ENCODE measurements at regions not wholly inside any gene's neighbourhood (a gene's known extent, or its start where the extent isn't known, plus 50 kb on each side); places are given as distances from the start of the nearest gene placed in this dataset.

- no peak for TF ChIP-seq TSHZ2 (CRISPR knock-in tag; IDR thresholded peaks at IDR 0.05)
- TF ChIP-seq CSRNP3 (CRISPR knock-in tag; IDR thresholded peaks at IDR 0.05), result no peak
- TF ChIP-seq PATZ1 (CRISPR knock-in tag; IDR thresholded peaks at IDR 0.05; ENCODE audit: borderline replicate concordance), result no peak
- no peak for TF ChIP-seq SNAI2 (CRISPR knock-in tag; IDR thresholded peaks at IDR 0.05)
- TF ChIP-seq ISL1 (CRISPR knock-in tag; IDR thresholded peaks at IDR 0.05), result no peak
These were observed 349.4 kb downstream of the RFC3 start (continued) for GRCh38 chr13:34167347-34167746.

GRCh38 chr13:34172048-34172447, 354.1 kb downstream of the RFC3 start:
- TF ChIP-seq TSHZ2 (CRISPR knock-in tag; IDR thresholded peaks at IDR 0.05) (no peak), ZC3H10 (CRISPR knock-in tag; IDR thresholded peaks at IDR 0.05) (no peak), RARB (CRISPR knock-in tag; IDR thresholded peaks at IDR 0.05) (no peak), OSR1 (CRISPR knock-in tag; IDR thresholded peaks at IDR 0.05) (no peak), CSRNP3 (CRISPR knock-in tag; IDR thresholded peaks at IDR 0.05) (no peak), GLIS3 (CRISPR knock-in tag; IDR thresholded peaks at IDR 0.05) (no peak), PPARA (CRISPR knock-in tag; IDR thresholded peaks at IDR 0.05; ENCODE audit: borderline replicate concordance) (no peak), ZNF565 (CRISPR knock-in tag; conservative IDR thresholded peaks at IDR 0.05; ENCODE audit: low read depth) (no peak), PATZ1 (CRISPR knock-in tag; IDR thresholded peaks at IDR 0.05; ENCODE audit: borderline replicate concordance) (no peak), BACH2 (CRISPR knock-in tag; IDR thresholded peaks at IDR 0.05; ENCODE audit: borderline replicate concordance) (no peak), POU6F1 (CRISPR knock-in tag; IDR thresholded peaks at IDR 0.05; ENCODE audit: borderline replicate concordance, low read depth) (no peak), ZFP30 (CRISPR knock-in tag; IDR thresholded peaks at IDR 0.05) (no peak), CREB5 (CRISPR knock-in tag; IDR thresholded peaks at IDR 0.05; ENCODE audit: low read depth) (no peak), ISL1 (CRISPR knock-in tag; IDR thresholded peaks at IDR 0.05) (no peak), ARNTL (CRISPR knock-in tag; IDR thresholded peaks at IDR 0.05; ENCODE audit: borderline replicate concordance, low read depth) (no peak), TCF4 (CRISPR knock-in tag; IDR thresholded peaks at IDR 0.05; ENCODE audit: borderline replicate concordance) (no peak), CSDC2 (CRISPR knock-in tag; IDR thresholded peaks at IDR 0.05) (no peak)
- no peak for ATAC-seq

All from SK-N-SH treated with all-trans-retinoic acid at 6 μM for 48 hours (cell line).